ENCODE measurements at regions not wholly inside any gene's neighbourhood (a gene's known extent, or its start where the extent isn't known, plus 50 kb on each side); places are given as distances from the start of the nearest gene placed in this dataset.

DNA sequence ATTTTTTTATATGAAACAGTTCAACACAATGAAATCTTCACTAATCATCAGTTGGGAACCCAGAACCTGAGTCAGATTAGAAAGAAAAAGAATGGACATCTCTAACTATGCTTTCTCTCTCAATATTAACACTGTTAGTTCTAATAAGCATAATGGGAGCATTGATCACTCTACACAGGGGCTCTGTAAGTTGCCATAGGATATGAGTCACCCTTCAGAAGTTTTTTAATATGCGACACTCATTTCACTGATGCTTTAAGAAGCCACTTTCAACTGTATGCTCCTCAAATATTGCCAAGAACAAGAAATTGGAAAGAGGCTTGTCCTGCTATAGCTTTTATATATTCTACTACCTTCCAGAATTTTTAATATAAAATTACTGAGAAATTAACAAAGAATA, 187.0 kb downstream of the AASDH start:
- no peak for ATAC-seq

GRCh38 chr4:56198265-56198664, 189.0 kb downstream of the AASDH start:
- ATAC-seq, result no peak

GRCh38 chr4:56197387-56197786, 189.9 kb downstream of the AASDH start:
- ATAC-seq, result no peak

DNA sequence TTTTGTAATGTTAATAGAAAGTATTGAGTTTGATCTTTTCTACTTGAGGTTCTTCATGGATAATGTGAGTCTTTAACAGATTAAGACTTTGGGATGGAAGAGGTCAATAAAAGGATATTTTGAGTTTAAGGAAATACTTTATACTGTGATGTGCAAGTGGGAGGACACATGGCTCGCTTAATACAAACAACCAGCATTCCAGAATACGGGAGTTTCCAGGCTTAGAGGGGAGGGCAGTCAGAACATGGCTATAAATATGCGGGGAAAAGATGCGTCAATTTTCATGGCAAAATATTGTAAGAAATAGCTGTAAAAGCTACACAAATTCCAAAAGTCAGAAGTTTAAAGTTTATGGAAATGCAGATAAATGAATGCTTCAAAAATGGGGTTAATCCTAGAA, 192.3 kb downstream of the AASDH start:
- no peak for ATAC-seq

DNA sequence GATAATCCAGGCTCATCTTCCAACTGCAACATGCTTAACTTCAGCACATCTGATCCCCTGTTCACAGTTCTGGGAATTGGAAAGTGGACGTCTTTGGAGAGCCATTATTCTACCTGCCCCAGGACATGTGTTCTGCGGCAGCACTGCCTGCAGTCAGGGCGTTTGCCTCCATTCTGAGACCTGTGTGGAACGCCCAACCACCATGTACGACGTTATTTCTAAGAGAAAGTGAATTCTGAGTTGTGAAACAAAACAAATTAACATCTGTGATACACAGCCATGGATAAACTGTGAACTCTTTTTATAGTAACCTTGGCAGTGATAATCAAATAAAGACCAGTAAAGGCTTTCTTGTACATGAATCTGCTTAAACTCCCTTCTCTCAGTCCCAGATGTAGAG, 195.8 kb downstream of the AASDH start:
- no peak for ATAC-seq

DNA sequence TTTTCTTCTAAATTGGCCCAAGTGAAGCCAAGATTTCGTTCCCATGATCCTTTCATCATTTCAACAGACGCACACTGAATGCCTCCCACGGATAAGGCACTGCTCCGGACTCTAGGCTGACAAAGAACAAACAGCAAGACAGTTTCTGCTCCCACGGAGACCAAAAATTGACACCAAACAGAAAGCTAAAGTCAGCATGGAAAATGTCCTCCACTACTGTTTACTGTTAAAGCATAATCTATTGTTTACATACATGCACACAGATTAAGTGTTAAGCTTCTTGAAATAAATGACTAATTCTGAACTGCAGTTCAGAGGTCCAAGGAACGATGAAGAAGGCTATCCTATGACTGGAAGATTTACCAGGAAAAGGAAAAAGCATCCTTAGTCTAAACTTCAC, 199.6 kb downstream of the AASDH start:
- ATAC-seq, result no peak

DNA sequence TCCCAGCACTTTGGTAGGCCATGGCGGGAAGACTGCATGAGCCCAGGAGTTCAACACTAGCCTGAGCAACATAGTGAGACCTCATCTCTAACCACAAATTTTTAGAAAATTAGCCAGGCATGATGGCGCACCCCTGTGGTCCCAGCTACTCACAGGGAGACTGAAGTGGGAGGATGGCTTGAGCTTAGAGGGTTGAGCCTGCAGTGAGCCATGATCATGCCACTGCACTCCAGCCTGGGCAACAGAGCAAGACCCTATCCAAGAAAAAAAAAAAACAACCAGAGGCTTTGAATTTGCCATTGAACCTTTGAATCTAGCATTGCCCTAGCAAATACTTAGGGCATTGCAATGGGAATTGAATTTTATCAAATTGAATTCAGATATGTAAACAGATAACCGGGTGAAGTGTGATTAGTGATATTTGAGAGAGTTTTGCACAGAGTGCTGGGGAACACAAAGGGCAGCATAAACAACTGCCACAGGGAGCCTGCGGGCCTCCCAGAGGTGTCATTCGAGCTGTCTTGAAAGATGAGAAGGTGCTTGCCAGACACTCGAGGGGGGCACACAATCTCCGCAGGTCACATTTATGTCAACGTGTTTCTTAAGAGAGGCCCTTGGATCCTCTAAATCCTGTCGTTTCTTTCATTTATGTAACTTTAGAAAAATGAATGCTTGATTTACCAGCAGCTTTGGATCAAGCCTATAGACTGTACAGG, 200.3 kb downstream of the AASDH start:
- no peak for ATAC-seq

- ATAC-seq, result no peak
Measured at GRCh38 chr4:56185901-56186300, 201.4 kb downstream of the AASDH start.

DNA sequence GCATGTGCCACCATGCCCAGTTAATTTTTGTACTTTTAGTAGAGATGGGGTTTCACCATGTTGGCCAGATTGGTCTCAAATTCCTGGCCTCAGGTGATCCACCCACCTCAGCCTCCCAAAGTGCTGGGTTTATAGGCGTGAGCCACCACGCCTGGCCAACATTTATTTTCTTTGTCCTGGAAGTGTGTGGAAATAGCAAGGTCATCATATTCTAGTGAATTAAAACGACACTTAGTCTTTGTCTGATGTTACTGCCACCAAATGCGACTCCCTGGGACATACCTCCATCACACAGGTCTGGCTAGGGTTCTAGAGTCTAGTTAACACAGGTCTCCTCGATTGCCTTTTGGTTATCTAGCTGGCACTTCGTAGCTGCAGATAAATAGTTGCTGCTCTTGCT, 203.1 kb downstream of the AASDH start:
- ATAC-seq, result no peak

DNA sequence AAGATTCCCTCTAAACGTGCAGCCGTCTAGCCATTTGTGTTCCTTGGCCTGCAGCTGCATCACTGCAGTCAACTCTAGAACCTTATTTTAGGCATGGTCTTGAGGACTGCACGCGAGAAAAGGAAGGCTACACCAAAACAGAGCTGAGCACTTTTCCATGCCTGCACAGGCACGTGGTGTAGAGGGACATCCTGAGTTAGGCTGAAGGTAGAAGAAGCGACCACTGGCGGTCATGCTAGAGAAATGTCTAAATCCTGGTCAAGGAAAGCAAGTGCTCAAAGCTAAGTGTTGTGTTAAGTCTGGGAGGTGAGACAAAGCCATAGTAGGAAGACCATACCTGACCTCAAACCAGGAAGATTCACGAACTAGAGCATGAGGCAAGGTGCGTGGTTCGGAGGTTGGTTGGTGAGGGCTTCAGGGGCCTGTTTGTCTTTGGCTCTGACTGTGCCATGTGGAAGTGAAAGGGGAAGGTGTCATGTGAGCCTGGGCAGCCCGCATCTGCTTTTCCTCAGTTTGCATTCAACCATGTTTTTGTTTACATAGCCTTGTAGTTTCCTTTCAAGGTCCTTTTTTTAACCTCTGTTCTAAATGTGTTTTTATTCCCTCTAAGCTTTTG, 203.8 kb downstream of the AASDH start:
- ATAC-seq, result no peak

DNA sequence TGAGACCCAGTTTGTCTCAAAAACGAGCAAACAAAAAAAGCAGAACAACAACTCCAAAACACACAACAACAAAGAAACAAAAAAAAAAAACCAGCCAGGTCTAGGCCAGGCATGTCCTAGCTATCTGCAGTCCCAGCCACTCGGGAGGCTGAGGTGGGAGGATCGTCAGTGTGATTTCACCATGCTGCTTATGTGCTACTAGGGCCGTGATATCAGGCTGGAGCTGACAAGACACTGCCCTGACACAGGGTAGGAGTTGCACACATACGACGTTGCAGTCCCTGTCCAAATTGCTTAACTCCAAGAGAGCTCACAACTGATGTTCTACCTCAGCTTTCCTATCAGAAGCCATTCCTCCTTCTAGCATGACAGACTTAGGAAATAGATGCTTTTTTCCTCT, 204.9 kb downstream of the AASDH start:
- no peak for ATAC-seq

DNA sequence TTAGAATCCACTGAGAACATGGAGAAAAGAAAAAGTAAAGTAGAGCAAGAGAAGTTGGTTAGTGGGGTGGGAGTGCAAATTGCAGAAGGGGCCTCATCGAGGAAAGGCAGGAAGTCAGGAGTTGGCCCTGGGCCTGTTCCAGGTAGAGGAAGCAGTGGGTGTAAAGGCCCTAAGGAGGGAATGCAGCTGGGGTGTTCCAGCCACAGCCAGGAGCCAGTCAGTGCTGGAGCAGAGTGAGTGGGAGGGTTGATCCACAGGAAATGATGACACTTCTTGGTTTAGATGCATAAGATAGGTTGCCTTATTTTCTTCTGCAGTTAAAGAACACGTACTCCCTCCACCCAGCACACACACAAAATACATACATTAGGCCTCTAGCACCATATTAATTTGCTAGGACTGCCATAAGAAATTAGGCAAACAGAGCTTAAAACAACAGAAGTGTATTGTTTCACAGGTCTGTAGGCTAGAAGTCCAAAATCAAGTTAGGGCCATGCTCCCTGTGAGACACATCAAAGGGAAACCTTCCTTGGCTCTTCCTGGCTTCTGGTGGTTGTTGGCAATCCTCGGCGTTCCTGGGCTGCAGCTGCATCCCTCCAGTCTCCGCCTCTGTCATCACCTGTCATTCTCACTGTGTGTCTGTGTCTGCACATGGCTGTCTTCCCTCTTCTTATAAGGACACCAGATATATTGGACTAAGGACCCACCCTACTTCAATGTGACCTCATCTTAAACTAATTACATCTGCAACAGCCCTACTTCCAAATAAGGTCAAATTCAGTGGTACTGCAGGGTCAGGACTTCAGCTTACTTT, 205.9 kb downstream of the AASDH start:
- no peak for ATAC-seq

DNA sequence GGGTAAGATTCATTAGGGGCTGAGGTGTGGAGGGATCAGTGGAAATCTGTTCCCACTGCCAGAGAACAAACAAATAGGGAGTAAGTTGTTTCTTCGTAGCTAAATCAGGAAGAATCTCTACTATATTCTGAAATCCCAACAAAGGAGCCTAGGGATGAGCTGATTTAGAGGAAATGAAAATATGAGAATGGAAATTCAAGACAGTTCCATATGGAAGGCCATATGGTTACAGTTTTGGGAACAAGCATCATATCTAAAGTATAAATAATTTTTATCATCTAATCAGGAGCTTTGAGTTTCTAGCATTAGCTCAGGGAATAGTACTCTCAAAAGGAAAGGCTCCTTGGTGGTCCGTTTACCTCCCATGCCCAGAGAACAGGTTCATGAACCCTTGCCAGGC, 218.2 kb downstream of the AASDH start:
- no peak for ATAC-seq

DNA sequence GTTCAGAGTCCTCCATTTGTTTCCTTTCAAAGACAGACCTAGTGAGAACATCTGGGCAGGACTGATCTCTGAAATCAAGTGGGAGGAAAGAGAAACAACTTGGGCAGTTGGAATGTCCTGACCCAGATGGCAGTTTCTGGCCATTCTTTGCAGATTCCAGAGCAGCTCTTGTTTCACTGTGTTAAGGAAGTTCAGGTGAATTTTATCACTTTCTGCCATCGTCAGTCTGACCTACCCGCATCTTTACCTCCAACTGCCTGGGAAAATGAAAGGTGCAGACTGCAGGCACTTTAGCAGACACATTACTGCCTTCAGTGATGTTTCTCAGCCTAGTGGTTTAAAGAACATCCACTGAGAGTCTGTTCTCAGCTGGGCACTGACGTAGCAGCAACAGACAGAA, 216.2 kb downstream of the CEP135 start:
- no peak for ATAC-seq

GRCh38 chr4:56160636-56161035, 211.9 kb downstream of the CEP135 start:
- no peak for ATAC-seq

DNA sequence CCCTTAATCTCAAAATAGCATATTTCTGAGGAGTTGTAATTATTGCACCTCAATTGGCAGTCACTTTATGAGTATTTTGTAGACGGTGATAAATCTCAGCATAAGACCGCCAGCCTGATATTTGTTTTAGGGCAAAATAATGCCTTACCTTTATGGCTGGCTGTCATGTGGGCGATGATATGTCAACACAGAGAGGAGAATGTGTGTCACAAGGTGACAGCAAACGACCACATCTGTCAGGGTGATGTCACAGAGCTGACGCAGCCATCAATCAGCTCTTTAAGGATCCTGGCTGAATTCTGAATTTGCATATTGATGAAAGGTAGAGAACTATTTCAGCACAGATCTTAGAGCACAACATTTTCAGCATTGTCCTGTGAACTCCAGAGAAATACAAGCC, 209.7 kb downstream of the CEP135 start:
- no peak for ATAC-seq

DNA sequence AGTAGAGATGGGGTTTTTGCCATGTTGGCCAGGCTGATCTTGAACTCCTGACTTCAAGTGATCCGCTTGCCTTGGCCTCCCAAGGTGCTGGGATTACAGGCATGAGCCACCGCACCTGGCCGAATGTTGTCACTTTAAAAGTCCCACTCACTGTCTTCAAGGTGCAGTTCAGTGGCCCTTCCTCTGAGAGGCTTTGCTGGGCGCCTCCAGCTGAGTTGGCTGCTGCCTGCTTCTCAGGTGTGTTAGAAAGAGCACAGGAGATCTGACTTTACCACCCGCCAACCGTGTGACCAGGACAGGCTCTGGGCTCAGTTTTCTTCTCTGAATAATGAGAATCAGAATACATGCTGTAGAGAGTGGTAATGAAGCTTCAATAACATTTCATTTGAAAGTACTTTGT, 207.4 kb downstream of the CEP135 start:
- ATAC-seq, result no peak

- no peak for ATAC-seq
Measured at GRCh38 chr4:56155432-56155831, 206.7 kb downstream of the CEP135 start.

- ATAC-seq, result no peak
Measured at GRCh38 chr4:56149591-56149990, 200.8 kb downstream of the CEP135 start.

GRCh38 chr4:56148428-56148827, 199.7 kb downstream of the CEP135 start:
- ATAC-seq, result no peak

- no peak for ATAC-seq
Measured at GRCh38 chr4:56147371-56147770, 198.6 kb downstream of the CEP135 start.

DNA sequence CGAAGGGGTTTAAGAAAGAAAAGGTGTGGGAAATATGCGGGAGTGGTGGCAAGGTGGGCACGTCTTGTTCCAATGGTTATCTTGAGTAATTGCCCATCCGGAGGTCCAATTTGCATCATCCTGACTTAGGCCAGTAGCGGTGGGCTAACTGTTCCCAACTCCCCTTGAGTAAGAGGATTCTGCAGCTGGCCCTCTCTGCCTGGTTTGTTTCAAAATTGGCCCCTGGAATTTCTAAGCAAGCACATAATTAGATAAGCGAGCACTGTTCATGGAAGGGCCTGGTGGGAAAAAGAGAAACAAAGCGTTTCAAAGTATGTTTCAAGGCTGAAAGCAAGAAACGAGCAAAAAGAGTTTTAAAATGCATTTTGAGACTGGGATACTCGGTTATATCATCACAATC, 198.2 kb downstream of the CEP135 start:
- no peak for ATAC-seq

- no peak for ATAC-seq
Measured at GRCh38 chr4:56142088-56142487, 193.3 kb downstream of the CEP135 start.

DNA sequence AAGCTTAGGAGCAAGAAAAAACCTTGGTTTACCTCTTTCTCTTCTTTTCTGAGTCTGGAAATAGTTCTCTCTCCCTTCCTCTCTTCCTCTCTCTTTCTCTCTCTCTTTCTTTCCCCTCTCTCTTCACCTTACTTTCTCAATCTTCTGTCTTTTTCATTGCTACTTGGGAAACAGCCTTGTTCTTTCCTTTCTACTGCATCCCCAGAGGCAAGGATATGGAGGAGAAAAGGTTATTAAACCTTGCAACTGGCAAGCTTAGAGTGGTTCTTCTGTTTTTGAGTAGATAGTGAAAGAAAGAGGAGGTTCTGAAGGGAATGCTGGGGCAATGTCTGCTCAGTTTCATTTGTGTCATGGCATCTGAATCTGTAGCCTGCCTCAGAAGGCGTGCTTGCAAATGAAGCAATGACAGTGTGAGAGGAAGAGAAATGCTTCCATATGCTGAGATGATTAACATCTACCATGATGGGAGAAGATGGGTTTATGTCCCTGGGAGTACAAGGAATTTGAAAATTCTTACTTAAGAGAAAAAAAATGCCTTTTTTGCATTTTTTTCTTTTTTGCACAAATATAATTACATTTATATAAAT, 190.6 kb downstream of the CEP135 start:
- no peak for ATAC-seq
